ENCODE measurements at regions not wholly inside any gene's neighbourhood (a gene's known extent, or its start where the extent isn't known, plus 50 kb on each side); places are given as distances from the start of the nearest gene placed in this dataset.

DNA sequence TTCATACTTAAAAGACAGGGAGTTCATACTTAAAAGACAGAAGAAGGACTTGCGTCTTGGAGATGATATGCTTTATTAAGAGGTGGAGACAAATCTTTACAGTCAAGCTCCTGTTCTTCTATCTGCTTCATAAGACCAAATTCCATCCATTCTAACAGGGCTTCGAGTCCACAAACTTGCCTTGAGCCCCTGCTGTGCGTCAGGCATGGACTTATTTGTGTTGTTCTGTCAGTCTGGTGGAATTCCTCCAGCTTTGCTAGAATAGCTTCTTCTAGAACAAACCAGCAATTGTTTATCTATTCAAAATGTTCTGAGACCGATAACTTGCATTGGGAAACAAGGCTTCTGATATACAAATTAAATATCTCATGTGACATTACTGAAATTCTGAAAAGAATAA lies 73.9 kb upstream of the SOX11 start:
- TF ChIP-seq CTCF (IDR thresholded peaks at IDR 0.05; ENCODE audit: insufficient read depth, low read length, poor library complexity, severe bottlenecking) (no peak), EZH2phosphoT487 (conservative IDR thresholded peaks at IDR 0.05; ENCODE audit: low read length) (no peak)
